Thyroid gland (tissue), 4 donors: ENCODE measurements at regions not wholly inside any gene's neighbourhood (a gene's known extent, or its start where the extent isn't known, plus 50 kb on each side); places are given as distances from the start of the nearest gene placed in this dataset.

Experiments used
- CTCF ChIP-seq, 6 experiments: fragments of 200-600 bp in 3 of 6; fragments of 450-650 bp in 3 of 6; sonication (generic) in 3 of 6; IDR thresholded peaks; one replicate each; pipeline ENCODE4 v1.5.1; 2016 to 2019; ENCODE audit warnings: antibody characterized with exemption in 6 of 6, mild to moderate bottlenecking in 2 of 6, inconsistent platforms in 1 of 6, moderate library complexity in 1 of 6
- POLR2A ChIP-seq, 2 donors: fragments of 450-650 bp; IDR thresholded peaks; one replicate each; pipeline ENCODE4 v1.6.1; 2017; ENCODE audit warnings: antibody characterized with exemption in 2 of 2, mild to moderate bottlenecking in 2 of 2, moderate library complexity in 1 of 2

GRCh38 chr10:3676564-3676963 is 108.4 kb downstream of the KLF6 start:
- TF ChIP-seq POLR2A (IDR thresholded peaks at IDR 0.05) = no peak
- TF ChIP-seq CTCF (IDR thresholded peaks at IDR 0.05) = no peak
